Hematopoietic multipotent progenitor cell treated with erythropoietin and hydrocortisone succinate and interleukin-3 and kit ligand, for 17 days (in vitro differentiated cells): ENCODE measurements at regions not wholly inside any gene's neighbourhood (a gene's known extent, or its start where the extent isn't known, plus 50 kb on each side); places are given as distances from the start of the nearest gene placed in this dataset.
"Not testable (repeated sequence)": the region's sequence is repeated elsewhere in the genome, so short reads cannot be mapped to it uniquely, and the experiment has no call there.

Experiments
- DNase-seq: peaks from one replicate; pipeline ENCODE4 v3.0.0-alpha.2; 2015; ENCODE audit warnings: low spot score

DNA sequence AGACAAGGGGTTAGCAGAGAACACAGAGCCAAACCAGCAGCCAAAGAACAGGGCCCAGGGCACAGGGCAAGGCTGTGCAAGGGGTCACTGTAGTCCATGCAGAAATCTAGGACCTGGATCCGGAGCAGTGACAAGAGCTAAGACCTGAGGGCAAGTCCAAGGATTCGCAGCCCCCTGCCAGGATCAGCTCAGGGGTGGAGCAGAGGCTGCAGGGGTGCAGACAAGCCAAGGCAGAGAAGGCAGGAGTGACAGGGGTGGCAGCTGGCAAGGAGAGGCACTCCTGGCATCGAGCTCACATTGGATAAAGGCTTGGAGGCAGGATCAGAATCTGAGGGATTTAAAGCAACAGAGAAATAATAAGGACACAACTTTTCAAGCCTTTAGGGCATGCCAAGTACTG is 80.7 kb upstream of the NANOS1 start:
- no peak for DNase-seq

DNA sequence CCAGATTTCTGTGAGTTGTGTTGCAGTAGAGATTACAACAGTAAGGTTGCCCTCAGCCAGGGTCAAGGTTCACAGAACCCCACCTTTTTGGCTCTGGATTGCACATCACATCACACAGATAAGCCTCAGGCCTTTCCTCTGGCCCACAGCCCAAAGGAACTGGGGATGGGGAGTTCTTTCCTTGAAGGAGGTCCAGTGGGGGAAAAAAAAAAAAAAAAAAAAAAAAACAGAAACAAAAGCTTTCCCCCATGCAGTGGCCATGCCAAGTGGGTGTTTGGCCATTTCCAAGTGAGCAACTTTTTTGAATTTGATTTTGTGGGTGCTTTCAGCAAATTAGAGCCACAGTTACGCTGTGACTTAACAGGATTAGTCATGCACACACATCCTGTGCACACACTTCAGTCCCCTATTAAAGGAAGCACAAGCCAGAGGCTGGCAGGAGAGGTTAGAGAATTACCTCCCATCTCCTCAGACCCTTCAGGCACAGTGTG is 79.3 kb upstream of the NANOS1 start:
- no peak for DNase-seq

DNA sequence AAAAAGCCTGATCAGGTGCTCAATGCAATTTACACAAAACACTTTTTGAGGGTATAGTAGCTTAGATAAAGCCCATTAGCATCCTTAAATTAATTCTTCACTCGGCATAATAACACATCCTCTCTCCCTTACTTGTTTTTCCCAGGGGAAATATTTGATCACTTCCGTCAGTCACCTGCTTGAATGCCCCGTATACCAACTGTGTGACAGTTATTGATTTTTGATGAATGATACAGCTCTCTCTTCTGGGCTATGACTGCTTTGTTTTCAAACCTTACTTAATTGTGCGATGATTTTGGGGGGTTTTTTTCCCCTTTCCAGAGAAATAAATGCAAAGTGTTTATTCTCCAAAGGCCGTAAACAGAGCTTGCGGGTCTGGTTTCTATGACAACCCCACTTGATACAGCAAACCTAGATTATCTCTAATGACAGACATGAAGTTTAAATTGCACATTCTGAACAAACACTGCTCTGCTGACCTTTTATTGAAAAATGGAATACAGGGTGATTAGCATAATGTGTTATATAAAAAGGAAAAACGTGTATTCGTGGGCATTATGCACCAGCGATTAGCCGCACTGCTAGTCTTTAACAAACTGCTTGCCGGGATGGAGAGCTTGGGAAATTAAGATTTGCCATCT is 78.4 kb upstream of the NANOS1 start:
- no peak for DNase-seq

DNA sequence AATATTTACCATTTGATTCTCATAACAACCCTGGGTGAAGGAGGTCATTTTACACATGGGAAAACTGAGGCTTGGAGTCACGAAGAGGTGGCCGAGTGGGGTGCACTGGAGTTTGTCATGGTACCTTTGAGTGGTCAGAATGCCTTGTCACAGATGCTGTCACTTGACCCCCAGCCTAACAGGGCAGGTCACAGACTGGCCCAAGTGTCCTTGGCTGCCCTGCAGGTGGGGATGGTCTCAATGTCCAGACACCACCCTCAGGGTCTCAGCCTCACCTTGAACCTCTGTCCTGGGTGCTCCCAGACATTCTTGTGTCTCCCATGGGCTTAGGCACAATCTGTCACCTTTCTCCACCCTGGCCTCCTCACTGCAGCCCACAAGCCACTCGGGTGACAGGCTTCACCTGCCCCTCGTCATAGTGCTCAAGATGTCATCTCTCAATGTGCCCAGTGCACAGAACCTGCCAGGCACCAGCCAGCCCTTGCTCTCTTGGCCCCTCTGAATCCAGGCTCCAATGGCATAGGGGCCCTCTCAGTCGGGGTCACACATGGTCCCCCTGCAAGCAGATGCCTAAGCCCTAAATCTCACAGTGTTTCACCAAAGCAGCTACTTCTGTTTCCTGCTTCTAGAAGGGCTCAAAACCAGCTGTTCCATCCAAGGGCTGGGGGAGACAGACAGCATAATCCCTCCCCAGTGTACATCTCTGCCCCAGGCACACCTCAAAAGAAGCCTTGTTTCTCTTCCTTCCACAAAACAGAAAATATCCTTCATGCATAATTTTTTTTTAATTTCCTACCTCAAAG is 76.8 kb upstream of the NANOS1 start:
- no peak for DNase-seq

DNA sequence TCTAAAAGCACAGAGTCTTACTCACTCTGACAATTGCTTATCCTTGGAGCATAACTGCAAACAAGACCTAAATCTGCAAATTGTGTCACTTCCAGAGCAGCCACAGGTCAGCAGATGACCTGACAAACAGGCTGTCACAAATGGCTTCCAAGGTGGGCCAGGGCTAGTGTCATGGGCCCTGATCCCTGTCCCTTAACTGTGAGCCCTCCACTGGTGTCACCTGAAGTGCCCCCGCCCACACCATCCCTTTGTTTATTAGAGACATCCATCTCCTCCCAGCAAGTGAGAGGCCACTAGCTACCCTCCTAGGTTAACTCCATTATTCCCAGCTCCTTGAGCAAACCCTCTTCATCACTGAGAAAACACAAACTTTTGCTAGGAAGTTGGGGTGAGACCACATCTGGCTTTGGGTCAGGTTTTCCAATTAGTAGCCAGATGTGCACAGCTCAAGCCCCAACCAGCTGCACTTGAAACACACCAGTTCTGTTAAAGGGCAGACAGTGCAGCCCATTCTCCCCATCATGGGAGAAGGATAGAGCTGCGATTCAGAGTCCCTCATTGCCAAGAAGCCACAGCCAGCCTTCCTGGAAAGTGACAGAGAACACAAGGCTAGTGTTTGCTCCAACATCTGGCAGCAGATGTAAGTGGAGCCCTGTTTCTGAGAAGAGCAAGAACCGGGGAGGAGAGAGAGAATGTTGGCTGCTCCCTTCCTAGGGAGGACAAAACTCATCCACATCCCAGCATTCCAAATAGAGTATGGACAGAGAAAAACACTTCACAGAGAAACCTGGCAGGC is 75.7 kb upstream of the NANOS1 start:
- no peak for DNase-seq

DNA sequence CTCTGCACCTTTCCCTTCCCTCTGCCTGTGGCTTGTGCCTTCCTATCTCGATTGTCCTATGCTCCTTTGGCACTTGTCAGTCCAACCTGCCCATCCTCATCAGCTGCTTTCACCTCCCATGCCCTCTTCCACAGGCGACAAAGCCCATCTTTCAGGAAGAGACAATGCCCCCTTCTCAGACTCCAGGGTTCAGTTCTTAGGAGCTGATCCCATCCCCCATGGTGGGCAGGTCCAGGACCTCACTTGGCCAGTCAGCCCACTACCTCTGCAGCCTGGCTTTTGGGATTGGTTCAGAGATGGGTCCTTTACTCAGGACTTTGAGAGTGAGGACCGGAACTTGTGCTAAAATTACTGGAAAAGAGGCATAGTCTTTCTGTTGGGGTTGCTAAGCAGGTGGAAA is 74.0 kb upstream of the NANOS1 start:
- no peak for DNase-seq

DNA sequence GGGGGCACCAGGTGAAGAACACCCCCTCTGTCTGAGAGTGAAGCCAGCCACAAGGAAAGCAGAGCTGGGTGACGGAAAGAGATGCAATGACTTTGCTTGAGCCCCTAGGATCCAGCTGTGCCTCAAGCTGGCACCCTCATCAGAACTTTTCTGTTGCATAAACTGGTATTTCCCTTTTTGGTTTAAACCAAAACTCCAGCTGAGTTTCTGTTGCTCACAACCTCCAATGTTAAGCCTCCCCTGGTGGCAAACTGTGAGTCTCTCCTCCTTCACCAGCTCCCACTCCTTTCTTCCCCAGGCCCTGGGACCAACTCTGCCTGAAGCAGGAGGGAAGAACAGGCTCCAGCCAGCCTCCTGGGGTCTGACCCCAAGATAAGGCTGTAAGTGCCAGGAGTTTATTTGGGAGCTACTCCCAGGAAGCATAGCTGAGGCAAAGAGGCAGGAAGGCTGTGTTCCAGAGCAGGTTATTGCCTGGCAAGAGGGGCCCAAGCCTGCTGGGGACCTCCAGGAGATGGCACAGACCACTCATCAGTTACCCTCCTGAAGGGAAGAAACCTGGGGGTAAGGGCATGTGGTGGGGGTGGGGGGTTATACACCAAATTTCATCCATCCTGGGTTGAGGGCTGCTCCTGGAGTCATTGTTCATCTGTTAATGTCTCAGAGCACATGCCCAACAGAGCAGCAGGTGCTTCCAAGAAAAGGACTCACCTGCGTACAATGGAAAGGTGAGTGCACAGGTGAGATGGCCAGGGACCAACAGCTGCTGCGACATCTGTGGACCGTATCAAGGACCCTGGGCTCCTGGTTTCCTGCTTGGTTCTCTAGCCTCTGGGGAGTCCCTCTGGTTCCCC is 73.3 kb upstream of the NANOS1 start:
- DNase-seq = no peak

DNA sequence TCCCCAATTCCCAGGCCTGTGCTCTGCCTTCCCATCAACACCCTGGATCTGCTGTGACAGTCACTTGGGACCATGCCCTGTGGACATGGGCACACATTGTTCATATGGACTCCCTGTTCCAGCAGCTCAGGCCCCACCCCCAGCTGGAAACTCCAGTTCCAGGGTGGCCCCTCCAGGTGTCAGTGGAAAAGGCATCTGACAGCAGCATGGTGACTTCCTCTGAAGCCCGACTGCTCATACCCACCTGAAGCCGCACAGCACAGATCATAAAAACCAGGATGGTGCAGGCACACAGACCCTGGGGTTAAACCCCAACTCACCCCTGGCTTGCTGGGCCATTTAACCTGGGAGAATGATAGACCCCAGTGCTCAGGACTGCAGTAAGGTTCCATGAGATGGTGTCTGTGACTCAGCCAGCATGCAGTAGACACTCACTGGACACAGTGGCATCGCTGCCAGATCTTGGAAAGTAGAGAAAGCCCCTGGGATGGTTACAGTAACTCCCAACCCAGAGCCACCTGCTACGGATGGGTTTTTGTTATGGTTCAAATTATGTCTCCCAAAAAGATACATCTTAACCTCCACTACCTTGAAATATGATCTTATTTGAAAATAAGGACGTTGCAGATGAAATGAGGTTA is 72.6 kb upstream of the NANOS1 start:
- DNase-seq = no peak

DNA sequence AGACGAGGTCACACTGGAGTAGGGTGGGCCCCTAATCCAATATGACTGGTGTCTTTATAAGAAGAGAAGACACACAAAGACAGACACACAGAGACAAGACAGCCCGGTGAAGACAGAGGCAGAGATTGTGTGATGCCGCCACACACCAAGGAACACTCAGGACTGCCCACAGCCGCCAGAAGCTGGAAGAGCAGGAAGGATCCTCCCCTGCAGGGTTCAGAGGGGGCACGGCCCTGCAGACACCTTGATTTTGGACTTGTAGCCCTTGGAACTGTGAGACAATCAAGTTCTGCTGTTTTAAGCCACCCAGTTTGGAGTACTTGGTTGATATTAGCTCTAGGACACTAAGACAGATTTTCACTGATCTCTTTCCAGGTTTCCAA is 72.1 kb upstream of the NANOS1 start:
- DNase-seq = no peak

DNA sequence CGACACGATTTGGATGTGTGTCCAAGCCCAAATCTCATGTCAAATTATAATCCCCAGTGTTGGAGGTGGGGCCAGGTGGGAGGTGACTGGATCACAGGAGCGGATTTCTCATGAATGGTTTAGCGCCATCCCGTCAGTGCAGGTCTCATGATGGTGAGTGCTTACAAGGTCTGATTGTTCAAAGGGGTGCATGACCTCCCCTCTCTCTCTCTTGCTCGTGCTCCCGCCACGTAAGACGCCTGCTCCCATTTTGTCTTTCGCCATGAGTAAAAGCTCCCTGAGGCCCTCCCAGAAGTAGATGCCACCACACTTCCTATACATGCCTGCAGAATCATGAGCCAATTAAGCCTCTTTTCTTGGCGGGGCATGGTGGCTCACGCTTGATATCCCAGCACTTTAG is 71.5 kb upstream of the NANOS1 start:
- no peak for DNase-seq

DNA sequence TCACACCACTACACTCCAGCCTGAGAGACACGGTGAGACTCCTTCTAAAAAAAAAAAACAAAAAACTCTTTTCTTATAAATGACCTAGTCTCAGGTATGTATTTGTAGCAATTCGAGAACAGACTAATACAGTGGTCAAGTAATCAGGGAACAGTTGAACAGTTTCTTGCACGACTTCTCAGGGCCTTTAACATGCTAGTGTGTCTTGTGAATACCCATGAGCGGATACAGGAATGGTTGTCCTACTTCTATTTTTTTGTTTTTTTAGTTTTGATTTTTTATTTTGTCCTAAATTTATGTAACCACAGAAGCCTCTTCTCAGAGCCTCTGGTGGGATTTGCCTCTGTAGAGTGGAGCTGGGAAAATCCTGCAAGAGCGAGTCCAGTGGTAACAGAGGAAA is 71.0 kb upstream of the NANOS1 start:
- DNase-seq = no peak

DNA sequence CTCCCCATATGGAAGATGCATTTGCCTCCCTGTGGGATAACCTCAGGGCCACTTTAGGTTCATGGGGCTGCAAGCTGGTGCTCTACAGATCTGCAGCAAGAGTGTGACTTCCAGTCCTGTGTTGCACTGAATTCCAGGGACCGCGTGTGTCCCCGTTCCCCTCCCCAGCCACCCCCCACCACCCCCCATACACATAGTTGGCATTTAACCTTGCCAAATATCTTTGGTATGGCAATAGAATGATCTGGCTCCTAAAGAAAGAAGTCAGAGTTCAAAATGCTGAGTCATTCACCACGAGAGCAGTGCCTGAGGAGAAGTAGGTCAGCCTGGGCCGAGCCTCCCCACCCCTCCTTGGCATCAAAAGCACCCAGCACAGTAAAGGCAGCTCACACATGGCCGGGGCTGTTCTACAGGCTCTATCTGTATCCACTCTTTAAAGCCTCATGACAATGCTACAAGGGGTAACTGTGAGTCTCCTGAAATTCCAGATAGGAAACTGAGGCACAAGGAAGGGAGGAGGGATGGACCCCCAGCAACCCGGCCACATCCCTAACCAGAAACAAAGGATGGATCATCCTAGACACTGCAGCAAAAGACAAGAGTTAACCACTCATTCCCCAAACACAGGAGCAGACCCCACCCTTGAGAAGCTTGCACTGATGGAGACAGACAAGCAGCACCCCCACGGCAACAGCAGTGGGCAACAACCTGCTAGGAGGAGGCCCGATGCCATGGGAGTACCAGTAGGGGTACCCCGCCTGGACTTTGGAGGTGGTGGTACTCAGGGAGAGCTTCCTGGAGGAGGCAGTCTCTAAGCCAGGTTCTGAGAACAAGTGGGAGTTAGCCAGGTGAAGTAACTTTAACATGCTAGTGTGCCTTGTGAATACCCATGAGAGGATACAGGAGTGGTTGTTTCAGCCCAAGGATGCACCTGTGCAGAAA is 70.3 kb upstream of the NANOS1 start:
- no peak for DNase-seq

DNA sequence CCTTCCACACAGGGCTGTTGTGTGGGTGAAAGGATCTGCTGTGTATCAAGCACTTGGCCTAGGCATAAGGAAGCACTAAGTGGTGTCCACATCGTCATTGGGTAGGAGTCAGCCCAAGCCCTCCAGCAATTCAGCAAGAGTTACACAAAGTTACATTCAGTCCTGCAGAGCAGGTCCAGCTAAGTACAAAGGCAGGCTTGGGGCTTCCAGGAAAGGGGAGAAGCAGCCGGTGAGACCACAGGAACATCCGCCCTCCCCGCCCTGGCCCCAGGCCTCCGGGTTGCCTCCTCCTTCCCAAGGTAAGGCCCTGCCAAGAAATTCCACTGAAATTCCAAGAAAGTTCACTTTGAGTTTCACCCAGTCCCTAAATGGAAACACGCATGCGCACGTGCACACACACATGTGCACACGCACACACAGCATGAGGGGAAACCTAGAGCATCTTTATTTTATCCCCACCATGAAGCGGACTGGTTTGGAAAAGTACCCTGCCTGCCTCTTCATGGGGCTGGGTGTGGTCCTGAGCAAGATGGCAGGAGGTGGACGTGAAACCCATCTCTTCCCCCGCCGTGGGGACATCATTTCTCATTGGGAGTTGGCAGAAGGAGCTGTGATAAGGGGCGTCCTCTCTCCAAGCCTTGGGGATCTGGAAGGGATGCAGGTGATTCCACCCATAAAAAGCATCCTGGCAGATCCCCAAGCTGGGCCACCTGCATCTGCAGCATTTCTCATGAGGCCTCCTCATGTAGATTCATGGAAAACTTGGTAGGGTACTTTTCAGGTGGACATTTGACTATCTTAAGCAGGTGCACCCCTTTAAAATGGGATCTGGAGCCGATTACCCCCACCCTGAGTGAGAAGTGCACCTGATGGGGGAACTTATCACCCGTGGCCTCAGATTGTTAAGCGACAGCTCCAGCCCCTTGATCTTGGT is 69.1 kb upstream of the NANOS1 start:
- no peak for DNase-seq

DNA sequence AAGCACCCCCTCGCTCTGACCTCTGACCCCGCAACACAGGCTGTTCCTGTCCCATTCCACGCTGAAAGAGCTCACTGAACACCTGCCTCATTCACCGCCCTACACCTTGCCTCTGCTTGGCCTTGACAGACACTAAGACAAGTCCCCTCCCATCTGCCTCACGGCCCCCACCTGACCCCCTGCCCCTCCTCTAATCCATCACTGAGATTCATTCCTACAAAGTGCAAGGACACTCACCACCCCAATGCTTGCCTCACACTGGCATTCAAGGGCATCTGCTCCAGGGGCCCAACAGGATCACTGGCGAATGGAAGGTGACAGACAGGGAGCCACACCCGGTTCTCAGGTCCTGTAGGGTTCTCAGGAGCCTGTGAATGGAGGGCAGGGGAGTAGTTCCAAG is 68.1 kb upstream of the NANOS1 start:
- DNase-seq = no peak

DNA sequence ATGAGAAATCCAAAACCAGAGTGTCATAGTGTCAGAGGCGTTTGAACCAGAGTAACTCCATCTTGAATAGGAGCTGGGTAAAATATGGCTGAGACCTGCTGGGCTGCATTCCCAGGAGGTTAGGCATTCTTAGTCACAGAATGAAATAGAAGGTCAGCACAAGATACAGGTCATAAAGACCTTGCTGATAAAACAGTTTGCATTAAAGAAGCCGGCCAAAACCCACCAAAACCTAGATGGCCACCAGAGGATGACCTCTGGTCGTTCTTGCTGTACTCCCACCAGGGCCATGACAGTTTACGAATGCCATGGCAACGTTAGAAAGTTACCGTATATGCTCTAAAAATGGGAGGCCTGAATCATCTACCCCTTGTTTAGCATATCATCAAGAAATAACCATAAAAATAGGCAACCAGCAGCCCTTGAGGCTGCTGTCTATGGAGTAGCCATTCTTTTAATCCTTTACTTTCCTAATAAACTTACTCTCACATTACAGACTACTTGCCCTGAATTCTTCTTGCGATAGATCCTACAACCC is 67.1 kb upstream of the NANOS1 start:
- not testable (repeated sequence) for DNase-seq

DNA sequence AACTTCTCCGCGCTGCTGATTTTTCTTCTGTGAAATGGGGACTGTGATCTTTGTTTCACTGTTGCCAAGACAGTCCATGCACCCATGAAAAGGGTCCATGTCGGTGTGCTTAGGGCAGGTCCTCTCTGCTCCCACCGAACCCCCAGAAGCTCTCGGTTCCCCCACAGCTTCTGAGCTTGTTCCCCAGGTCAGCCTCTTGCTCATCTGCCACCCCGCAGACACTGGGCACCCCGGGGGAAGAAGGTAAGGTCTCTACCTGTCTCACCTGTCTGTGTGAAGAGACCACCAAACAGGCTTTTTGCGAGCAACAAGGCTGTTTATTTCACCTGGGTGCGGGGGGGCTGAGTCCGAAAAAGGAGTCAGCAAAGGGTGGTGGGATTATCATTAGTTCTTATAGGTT is 66.2 kb upstream of the NANOS1 start:
- no peak for DNase-seq

DNA sequence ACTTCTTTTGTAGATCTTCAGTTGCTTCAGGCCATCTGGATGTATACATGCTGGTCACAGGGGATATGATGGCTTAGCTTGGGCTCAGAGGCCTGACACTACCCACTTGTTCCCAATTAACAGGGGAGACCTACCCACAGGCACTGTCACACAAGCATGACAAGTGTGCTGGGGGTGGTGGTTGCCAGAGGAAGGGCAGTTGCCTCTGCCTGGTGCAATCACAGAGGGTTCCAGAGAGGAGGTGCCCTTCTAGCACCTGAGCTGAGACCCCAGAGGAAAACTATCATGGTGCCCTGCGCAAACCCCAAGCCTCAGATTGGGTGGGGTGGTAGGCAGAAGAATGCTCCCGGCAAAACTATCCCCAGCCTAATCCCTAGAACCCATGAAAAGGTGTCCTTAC is 65.6 kb upstream of the NANOS1 start:
- no peak for DNase-seq

DNA sequence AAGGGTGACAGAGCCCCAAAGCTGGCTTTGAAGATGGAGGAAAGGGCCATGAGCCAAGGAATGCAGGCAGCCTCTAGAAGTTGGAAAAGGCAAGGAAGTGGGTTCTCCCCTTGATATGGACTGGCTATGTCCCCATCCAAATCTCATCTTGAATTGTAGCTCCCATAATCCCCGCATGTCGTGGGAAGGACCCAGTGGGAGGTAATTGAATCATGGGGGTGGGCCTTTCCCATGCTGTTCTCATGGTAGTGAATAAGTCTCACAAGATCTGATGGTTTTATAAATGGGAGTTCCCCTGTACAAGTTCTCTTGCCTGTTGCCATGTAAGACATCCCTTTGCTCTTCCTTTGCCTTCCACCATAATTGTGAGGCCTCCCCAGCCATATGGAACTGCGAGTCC is 65.0 kb upstream of the NANOS1 start:
- not testable (repeated sequence) for DNase-seq

DNA sequence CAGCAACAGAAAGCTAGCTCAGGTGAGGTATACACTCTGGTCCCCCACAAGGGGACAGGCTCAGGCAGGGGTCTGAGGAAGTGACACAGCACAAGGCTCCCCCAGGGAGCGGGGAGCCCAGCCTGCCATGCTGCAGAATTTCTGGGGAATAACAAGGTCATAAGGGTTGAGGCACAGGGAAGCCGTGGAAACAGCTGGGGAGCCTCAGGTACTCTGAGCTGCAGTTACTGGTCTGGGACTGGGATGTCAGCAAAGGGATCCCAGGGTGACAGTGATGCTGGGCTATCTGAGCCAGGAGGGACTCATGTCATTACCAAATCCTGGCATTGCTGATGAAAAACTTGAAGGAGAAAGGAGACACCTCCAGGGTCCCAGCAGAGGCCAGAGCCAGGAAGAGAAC is 64.4 kb upstream of the NANOS1 start:
- DNase-seq = no peak
